IMR-90 (cell line): ENCODE measurements at regions not wholly inside any gene's neighbourhood (a gene's known extent, or its start where the extent isn't known, plus 50 kb on each side); places are given as distances from the start of the nearest gene placed in this dataset.

Experiments used
- ATAC-seq: fragments of 200-7000 bp; cut with Tn5 transposase; 2 replicates; pipeline ENCODE4 v1.9.1; 2020; ENCODE audit warnings: low read depth, mild to moderate bottlenecking, moderate library complexity
- BruUV-seq: library from RNA; stranded (reverse); fragments of 400-500 nt; replicated peaks from 2 replicates; lab custom pipeline; 2021; lab: Mats Ljungman, UMichigan
- CTCF ChIA-PET: fragments of 300-600 bp; formaldehyde crosslinking; extraction: SDS; loops from one replicate; lab custom pipeline; 2021; ENCODE audit warnings: antibody characterized with exemption; lab: Yijun Ruan, JAX
- POLR2A ChIA-PET: fragments of 300-600 bp; sonication (Branson Sonifier 250); formaldehyde crosslinking; loops from one replicate; lab custom pipeline; 2022; ENCODE audit warnings: antibody characterized with exemption; ENCODE audit not compliant: unreplicated experiment; lab: Charles Lee
- DNase-seq: peaks from one replicate; pipeline ENCODE4 v3.0.0; 2013
- H2AFZ ChIP-seq: replicated peaks from 2 replicates; pipeline ENCODE3; 2013; ENCODE audit warnings: low read length, mild to moderate bottlenecking; ENCODE audit not compliant: poor library complexity
- H2AK5ac ChIP-seq: 2 replicates; pipeline ENCODE4 v1.6.1; 2013; ENCODE audit warnings: low read depth, low read length, inconsistent platforms
- H2AK9ac ChIP-seq: replicated peaks from 2 replicates; pipeline ENCODE3; 2013; ENCODE audit warnings: mild to moderate bottlenecking, low read depth, low read length, moderate library complexity; ENCODE audit not compliant: poor library complexity
- H2BK120ac ChIP-seq: 2 replicates; pipeline ENCODE4 v1.6.1; 2013; ENCODE audit warnings: low read depth, low read length, inconsistent platforms
- H2BK15ac ChIP-seq: 3 replicates; pipeline ENCODE4 v1.6.1; 2013; ENCODE audit warnings: low read depth, low read length, inconsistent platforms
- H2BK20ac ChIP-seq: 2 replicates; pipeline ENCODE4 v1.6.1; 2013; ENCODE audit warnings: low read depth, mild to moderate bottlenecking, inconsistent platforms, low read length, moderate library complexity
- H2BK5ac ChIP-seq: 2 replicates; pipeline ENCODE4 v1.6.1; 2013; ENCODE audit warnings: mild to moderate bottlenecking, low read depth, low read length, inconsistent platforms; ENCODE audit not compliant: poor library complexity, severe bottlenecking
- H3K14ac ChIP-seq: replicated peaks from 2 replicates; pipeline ENCODE4 v1.6.1; 2013; ENCODE audit warnings: low read depth, low read length, inconsistent platforms
- H3K18ac ChIP-seq: 2 replicates; pipeline ENCODE4 v1.6.1; 2013; ENCODE audit warnings: low read depth, low read length, control low read depth
- H3K23ac ChIP-seq: 2 replicates; pipeline ENCODE4 v1.6.1; 2013; ENCODE audit warnings: low read depth, low read length, inconsistent platforms
- H3K27ac ChIP-seq: 2 replicates; pipeline ENCODE4 v1.5.1; 2013; ENCODE audit warnings: mild to moderate bottlenecking, control low read depth, low read length; ENCODE audit not compliant: insufficient read depth
- H3K27me3 ChIP-seq: 2 replicates; pipeline ENCODE4 v1.6.1; 2013; ENCODE audit warnings: low read length; ENCODE audit not compliant: control insufficient read depth, insufficient read depth
- H3K36me3 ChIP-seq: 2 replicates; pipeline ENCODE4 v1.6.1; 2013; ENCODE audit warnings: low read length, mixed read lengths; ENCODE audit not compliant: control insufficient read depth, insufficient read depth
- H3K4ac ChIP-seq: 2 replicates; pipeline ENCODE4 v1.6.1; 2013; ENCODE audit warnings: low read depth, low read length, inconsistent platforms
- H3K4me1 ChIP-seq: 2 replicates; pipeline ENCODE4 v1.6.1; 2013; ENCODE audit warnings: low read length, mixed read lengths; ENCODE audit not compliant: control insufficient read depth, insufficient read depth
- H3K4me2 ChIP-seq: 2 replicates; pipeline ENCODE4 v1.6.1; 2013; ENCODE audit warnings: low read depth, mild to moderate bottlenecking, control low read depth, low read length, moderate library complexity
- H3K4me3 ChIP-seq: 2 replicates; pipeline ENCODE4 v1.5.1; 2013; ENCODE audit warnings: low read depth, mild to moderate bottlenecking, control low read depth, low read length, moderate library complexity; ENCODE audit not compliant: insufficient read depth
- H3K56ac ChIP-seq: 2 replicates; pipeline ENCODE4 v1.6.1; 2013; ENCODE audit warnings: low read length, inconsistent platforms; ENCODE audit not compliant: insufficient read depth; ENCODE audit errors: extremely low read depth
- H3K79me1 ChIP-seq, 2 experiments: 2 replicates each; pipeline ENCODE4 v1.6.1; 2013; ENCODE audit warnings: low read length in 2 of 2, inconsistent platforms in 1 of 2, low read depth in 1 of 2
- H3K9ac ChIP-seq: 2 replicates; pipeline ENCODE4 v1.6.1; 2013; ENCODE audit warnings: low read depth, low read length, control low read depth
- H3K9me1 ChIP-seq: 2 replicates; pipeline ENCODE4 v1.6.1; 2013; ENCODE audit warnings: low read length, inconsistent platforms; ENCODE audit not compliant: insufficient read depth
- H3K9me3 ChIP-seq: 2 replicates; pipeline ENCODE4 v1.6.1; 2013; ENCODE audit warnings: low read length; ENCODE audit not compliant: control insufficient read depth, insufficient read depth
- H4K20me1 ChIP-seq: 2 replicates; pipeline ENCODE4 v1.6.1; 2013; ENCODE audit warnings: low read length, inconsistent platforms; ENCODE audit not compliant: insufficient read depth
- H4K5ac ChIP-seq: 2 replicates; pipeline ENCODE4 v1.6.1; 2013; ENCODE audit warnings: mild to moderate bottlenecking, low read depth, low read length, control low read depth
- H4K8ac ChIP-seq, 2 experiments: 2 replicates each; pipeline ENCODE4 v1.6.1; 2013; ENCODE audit warnings: low read depth in 2 of 2, low read length in 2 of 2, control low read depth in 1 of 2, inconsistent platforms in 1 of 2
- H4K91ac ChIP-seq: 2 replicates; pipeline ENCODE4 v1.6.1; 2013; ENCODE audit warnings: low read depth, low read length, inconsistent platforms; ENCODE audit not compliant: insufficient read depth
- BHLHE40 ChIP-seq: fragments of 150-350 bp; IDR thresholded peaks from 2 replicates; pipeline ENCODE4 v1.6.1; 2016; ENCODE audit warnings: mild to moderate bottlenecking, low read depth, low read length
- CEBPB ChIP-seq: IDR thresholded peaks from 2 replicates; pipeline ENCODE4 v1.6.1; 2012; ENCODE audit warnings: low read depth, low read length, improper control_type of control experiment
- CHD1 ChIP-seq: IDR thresholded peaks from 2 replicates; pipeline ENCODE4 v1.6.1; 2012; ENCODE audit warnings: low read depth, low read length, improper control_type of control experiment
- CTCF ChIP-seq: conservative IDR thresholded peaks from 2 replicates; pipeline ENCODE4 v1.5.1; 2012; ENCODE audit warnings: mild to moderate bottlenecking, low read depth, low read length, improper control_type of control experiment
- ELK1 ChIP-seq: fragments of 150-350 bp; IDR thresholded peaks from 2 replicates; pipeline ENCODE4 v1.6.1; 2016; ENCODE audit warnings: low read depth, mild to moderate bottlenecking, low read length, moderate library complexity, borderline replicate concordance
- MAFK ChIP-seq: IDR thresholded peaks from 2 replicates; pipeline ENCODE4 v1.6.1; 2012; ENCODE audit warnings: low read depth, low read length, improper control_type of control experiment
- MAZ ChIP-seq: IDR thresholded peaks from 2 replicates; pipeline ENCODE4 v1.6.1; 2012; ENCODE audit warnings: low read depth, mild to moderate bottlenecking, low read length, improper control_type of control experiment, moderate library complexity, borderline replicate concordance
- MXI1 ChIP-seq: IDR thresholded peaks from 2 replicates; pipeline ENCODE4 v1.6.1; 2012; ENCODE audit warnings: low read depth, mild to moderate bottlenecking, low read length, moderate library complexity, borderline replicate concordance
- NFE2L2 ChIP-seq: fragments of 150-350 bp; IDR thresholded peaks from 2 replicates; pipeline ENCODE4 v1.6.1; 2016; ENCODE audit warnings: low read depth, mild to moderate bottlenecking, low read length
- POLR2A ChIP-seq: IDR thresholded peaks from 2 replicates; pipeline ENCODE4 v1.6.1; 2012; ENCODE audit warnings: mild to moderate bottlenecking, low read depth, low read length
- RAD21 ChIP-seq: IDR thresholded peaks from 2 replicates; pipeline ENCODE4 v1.6.1; 2012; ENCODE audit warnings: low read length, improper control_type of control experiment
- RCOR1 ChIP-seq: IDR thresholded peaks from 2 replicates; pipeline ENCODE4 v1.6.1; 2012; ENCODE audit warnings: mild to moderate bottlenecking, low read length, improper control_type of control experiment; ENCODE audit not compliant: insufficient replicate concordance
- RFX5 ChIP-seq: IDR thresholded peaks from 2 replicates; pipeline ENCODE4 v1.8.0; 2012; ENCODE audit warnings: low read depth, mild to moderate bottlenecking, low read length, moderate library complexity
- SMC3 ChIP-seq: fragments of 150-350 bp; IDR thresholded peaks from 2 replicates; pipeline ENCODE4 v1.6.1; 2016; ENCODE audit warnings: low read depth, mild to moderate bottlenecking, antibody characterized with exemption, low read length, moderate library complexity
- USF2 ChIP-seq: fragments of 150-350 bp; IDR thresholded peaks from 2 replicates; pipeline ENCODE4 v1.6.1; 2017; ENCODE audit warnings: mild to moderate bottlenecking, antibody characterized with exemption, low read length, low read depth
- WGBS, 2 experiments: methylation state at CpG; one replicate each; pipeline versions ENCODE4 v1.1.5 to v1.1.7; 2013; ENCODE audit warnings: missing lambda C conversion rate in 2 of 2; ENCODE audit not compliant: insufficient read length in 1 of 2; ENCODE audit errors: extremely low coverage in 2 of 2; 5-methylcytosine and 5-hydroxymethylcytosine counted together
- dilution Hi-C: fragments of 300-500 bp; cut with HindIII; formaldehyde crosslinking; loops from one replicate; pipeline ENCODE4 v1.14.3; 2018; ENCODE audit warnings: low sequenced_read_pairs; ENCODE audit not compliant: unreplicated experiment
- in situ Hi-C: fragments of 300-500 bp; cut with MboI; formaldehyde crosslinking; loops from 3 replicates; pipeline ENCODE4 v1.14.3; 2019; ENCODE audit warnings: low sequenced_read_pairs, inconsistent platforms, mixed read lengths
- intact Hi-C: fragments of 100-400 bp; cut with micrococcal nuclease; formaldehyde crosslinking; loops from 2 replicates; pipeline ENCODE4 v1.10.0; 2022

GRCh38 chr4:33255094-33255493 is 2534.9 kb downstream of the PCDH7 start:
- no peak overlapping the region for H3K18ac ChIP-seq
- no peak overlapping the region for H2AK9ac ChIP-seq
- H3K9ac ChIP-seq, result no peak overlapping the region
- no peaks in the 10 kb centered on the region for H3K79me1 ChIP-seq
- no peak overlapping the region for H2AK5ac ChIP-seq
- no TSS peak for BruUV-seq
- no peak overlapping the region for H3K4ac ChIP-seq
- ATAC-seq (no peak), DNase-seq (no peak)
- no peak for TF ChIP-seq MAFK
- no peak for TF ChIP-seq CHD1
- no peak for TF ChIP-seq CTCF
- no peak for TF ChIP-seq CEBPB
- TF ChIP-seq RAD21, result no peak
- TF ChIP-seq BHLHE40, result no peak
- TF ChIP-seq POLR2A, result no peak
- TF ChIP-seq RCOR1, result no peak
- TF ChIP-seq USF2, result no peak
- TF ChIP-seq MXI1, result no peak
- no peak for TF ChIP-seq MAZ
- no peak for TF ChIP-seq NFE2L2
- TF ChIP-seq ELK1, result no peak
- no peak for TF ChIP-seq RFX5
- no peak for TF ChIP-seq SMC3
- no peaks in the 10 kb centered on the region for H4K20me1 ChIP-seq
- no peak overlapping the region for H4K8ac ChIP-seq
- dilution Hi-C loops, result no loop called here
- no peak overlapping the region for H2BK5ac ChIP-seq
- H3K27ac ChIP-seq, result no peak overlapping the region
- H4K5ac ChIP-seq, result no peak overlapping the region
- POLR2A ChIA-PET, result no interaction called here
- H2BK20ac ChIP-seq, result no peak overlapping the region
- WGBS, 2 experiments, result 84% methylated on average over 5 of the region's 10 CpGs; no CpG with 5 or more reads in 1 of the 2 experiments
- H3K14ac ChIP-seq, result no peak overlapping the region
- intact Hi-C loops, result no loop called here
- H3K9me1 ChIP-seq, result no peaks in the 10 kb centered on the region
- H3K4me1 ChIP-seq, result no peaks in the 10 kb centered on the region
- H4K91ac ChIP-seq, result no peak overlapping the region
- no peaks in the 10 kb centered on the region for H3K36me3 ChIP-seq
- no peak overlapping the region for H2AFZ ChIP-seq
- H3K9me3 ChIP-seq, result 0 out of 2 replicates have a peak, but pooled peaks cover 3% of the 10 kb centered on the region
- in situ Hi-C loops, result no loop called here
- no peak overlapping the region for H2BK15ac ChIP-seq
- CTCF ChIA-PET, result no interaction called here
- no peaks in the 10 kb centered on the region for H3K27me3 ChIP-seq
- H3K4me3 ChIP-seq, result no peak overlapping the region
- H3K23ac ChIP-seq, result no peak overlapping the region
- H2BK120ac ChIP-seq, result no peak overlapping the region
- H3K4me2 ChIP-seq, result no peak overlapping the region
- no peak overlapping the region for H3K56ac ChIP-seq
